Activated T-helper 1 cell treated with anti-CD3 and anti-CD28 coated beads, Interleukin-12 subunit alpha, Interleukin-12 subunit beta, Interleukin-2, Interleukin-4 antibody, amounts not matched to agents 30 ng/mL and 10 ng/mL and 1 ng/mL, durations not matched to agents 14 hours and 24 hours and 36 hours (primary cell): ENCODE measurements at regions not wholly inside any gene's neighbourhood (a gene's known extent, or its start where the extent isn't known, plus 50 kb on each side); places are given as distances from the start of the nearest gene placed in this dataset.
"Not testable (repeated sequence)": the region's sequence is repeated elsewhere in the genome, so short reads cannot be mapped to it uniquely, and the experiment has no call there.

Source experiments
- DNase-seq: peaks from one replicate; pipeline ENCODE4 v3.0.0; 2021; ENCODE audit warnings: low spot score
- H3K27ac Mint-ChIP-seq: one replicate; pipeline ENCODE4 v1.8.0; 2021; ENCODE audit warnings: mild to moderate bottlenecking, mixed read lengths
- H3K27me3 Mint-ChIP-seq: one replicate; pipeline ENCODE4 v1.8.0; 2022; ENCODE audit warnings: mild to moderate bottlenecking, moderate library complexity, mixed read lengths; ENCODE audit not compliant: insufficient read depth
- H3K36me3 Mint-ChIP-seq: one replicate; pipeline ENCODE4 v1.8.0; 2021; ENCODE audit warnings: low read depth, mixed read lengths
- H3K4me1 Mint-ChIP-seq: one replicate; pipeline ENCODE4 v1.8.0; 2021; ENCODE audit warnings: low read depth, mixed read lengths
- H3K4me3 Mint-ChIP-seq: one replicate; pipeline ENCODE4 v1.8.0; 2021; ENCODE audit warnings: mild to moderate bottlenecking, moderate library complexity, mixed read lengths
- H3K9me3 Mint-ChIP-seq: one replicate; pipeline ENCODE4 v1.8.0; 2021; ENCODE audit warnings: mixed read lengths
- intact Hi-C: fragments of 100-400 bp; cut with micrococcal nuclease; formaldehyde crosslinking; loops from one replicate; pipeline ENCODE4 v1.15.1; 2024

DNA sequence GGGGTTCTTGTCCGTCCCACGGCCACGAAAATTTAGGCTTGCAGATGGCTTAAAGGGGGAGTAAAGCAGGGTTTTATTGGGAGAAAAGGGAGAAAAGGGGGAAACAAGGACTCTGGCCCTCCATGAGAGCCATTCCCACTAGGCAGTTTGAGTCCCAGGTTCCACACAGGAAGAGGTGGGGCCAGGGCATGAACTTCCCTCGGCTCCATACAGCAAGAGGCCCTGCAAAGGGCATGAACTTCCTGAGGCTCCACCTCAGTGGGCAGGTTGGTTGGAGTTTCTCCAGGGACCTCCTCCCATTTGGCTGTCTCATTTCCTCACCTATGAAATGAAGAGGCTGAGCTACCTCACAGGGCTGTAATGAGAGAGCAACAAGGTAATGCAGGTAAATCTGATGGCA, 229.7 kb downstream of the MAT2B start:
- intact Hi-C loops: no loop called here
- Mint-ChIP-seq H3K27me3 (no peaks in the 10 kb centered on the region), H3K4me1 (no peaks in the 10 kb centered on the region), H3K36me3 (no peaks in the 10 kb centered on the region), H3K27ac (no peak overlapping the region), H3K9me3 (no peaks in the 10 kb centered on the region), H3K4me3 (no peak overlapping the region)
- no peak for DNase-seq

DNA sequence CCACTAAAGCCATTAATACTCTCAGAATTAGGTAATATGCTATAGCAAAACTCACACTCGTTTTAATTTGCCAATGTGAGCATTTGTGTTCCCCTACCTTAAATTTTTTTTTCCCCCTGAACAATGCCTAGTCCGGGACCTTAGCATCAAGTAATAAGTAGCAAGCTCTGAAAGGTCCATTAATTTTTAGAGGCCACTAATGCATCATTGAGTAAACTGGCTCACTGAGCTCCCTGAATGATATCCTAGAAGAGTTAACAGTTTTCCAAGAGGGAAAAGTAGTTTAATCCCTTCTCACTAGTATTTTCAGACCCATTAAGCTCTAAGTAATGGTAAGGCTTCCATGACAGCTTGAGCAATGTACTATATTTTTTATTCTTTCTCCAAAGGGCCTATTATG, 242.2 kb downstream of the MAT2B start:
- Mint-ChIP-seq H3K9me3 (no peaks in the 10 kb centered on the region), H3K4me3 (no peak overlapping the region), H3K27me3 (no peaks in the 10 kb centered on the region), H3K27ac (no peak overlapping the region), H3K36me3 (no peaks in the 10 kb centered on the region), H3K4me1 (no peaks in the 10 kb centered on the region)
- intact Hi-C loops: no loop called here
- no peak for DNase-seq

DNA sequence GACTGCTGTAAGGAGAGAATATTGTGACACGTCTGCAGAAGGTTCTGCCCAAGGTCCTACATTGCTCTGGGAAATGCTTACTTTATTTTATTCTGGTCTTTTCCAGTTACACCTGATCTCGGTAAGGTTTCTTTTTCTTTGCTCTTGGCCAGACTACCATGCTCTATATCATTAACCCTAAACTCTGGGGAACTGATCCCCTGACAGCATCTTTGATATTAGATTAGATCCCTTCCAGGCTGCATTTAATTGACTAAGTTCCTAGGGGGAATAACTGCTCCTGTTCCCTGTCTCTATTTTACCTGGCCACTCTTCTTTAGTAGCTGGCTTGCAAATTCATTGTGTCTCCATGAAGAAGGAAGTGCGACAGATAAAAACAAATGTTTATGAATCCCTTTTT, 243.5 kb downstream of the MAT2B start:
- no peak for DNase-seq
- intact Hi-C loops: no loop called here
- H3K27ac Mint-ChIP-seq: no peak overlapping the region
- H3K4me1 Mint-ChIP-seq: no peaks in the 10 kb centered on the region
- no peaks in the 10 kb centered on the region for H3K27me3 Mint-ChIP-seq
- H3K36me3 Mint-ChIP-seq: no peaks in the 10 kb centered on the region
- no peak overlapping the region for H3K4me3 Mint-ChIP-seq
- H3K9me3 Mint-ChIP-seq: no peaks in the 10 kb centered on the region

DNA sequence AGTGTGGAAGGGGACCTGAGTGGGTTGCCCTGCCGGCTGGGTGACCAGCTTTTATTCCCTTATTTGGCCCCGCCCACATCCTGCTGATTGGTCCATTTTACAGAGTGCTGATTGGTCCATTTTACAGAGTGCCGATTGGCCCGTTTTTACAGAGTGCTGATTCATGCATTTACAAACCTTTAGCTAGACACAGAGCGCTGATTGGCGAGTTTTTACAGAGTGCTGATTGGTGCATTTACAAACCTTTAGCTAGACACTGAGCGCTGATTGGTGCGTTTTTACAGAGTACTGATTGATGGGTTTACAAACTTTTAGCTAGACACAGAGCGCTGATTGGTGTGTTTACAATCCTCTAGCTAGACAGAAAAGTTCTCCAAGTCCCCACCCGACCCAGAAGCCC, 245.0 kb downstream of the MAT2B start:
- H3K9me3 Mint-ChIP-seq, H3K27me3 Mint-ChIP-seq, H3K27ac Mint-ChIP-seq, H3K36me3 Mint-ChIP-seq, H3K4me1 Mint-ChIP-seq, H3K4me3 Mint-ChIP-seq, DNase-seq, intact Hi-C loops: not testable (repeated sequence)

DNA sequence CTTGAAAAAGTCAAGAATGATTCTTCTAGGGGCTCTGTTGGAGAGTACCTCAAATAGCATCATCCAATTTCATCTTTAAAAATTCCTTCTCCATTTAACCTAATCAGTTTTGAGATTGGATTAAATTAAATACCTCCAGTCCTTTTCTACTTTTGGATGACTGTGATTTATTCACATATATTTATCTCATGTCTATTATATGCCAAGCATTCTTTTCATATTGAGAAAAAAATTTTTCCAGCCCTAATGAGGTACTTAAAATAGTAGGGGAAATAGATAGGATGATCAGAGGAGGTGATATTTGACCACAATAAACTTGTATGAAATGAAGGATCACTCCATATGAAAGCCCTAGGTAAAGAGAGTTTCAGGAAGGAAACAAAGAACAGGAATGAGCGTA, 250.1 kb downstream of the MAT2B start:
- Mint-ChIP-seq H3K27ac (no peak overlapping the region), H3K27me3 (no peaks in the 10 kb centered on the region), H3K4me1 (no peaks in the 10 kb centered on the region), H3K9me3 (peaks cover 3% of the 10 kb centered on the region), H3K36me3 (no peaks in the 10 kb centered on the region), H3K4me3 (no peak overlapping the region)
- DNase-seq: no peak
- intact Hi-C loops: no loop called here

DNA sequence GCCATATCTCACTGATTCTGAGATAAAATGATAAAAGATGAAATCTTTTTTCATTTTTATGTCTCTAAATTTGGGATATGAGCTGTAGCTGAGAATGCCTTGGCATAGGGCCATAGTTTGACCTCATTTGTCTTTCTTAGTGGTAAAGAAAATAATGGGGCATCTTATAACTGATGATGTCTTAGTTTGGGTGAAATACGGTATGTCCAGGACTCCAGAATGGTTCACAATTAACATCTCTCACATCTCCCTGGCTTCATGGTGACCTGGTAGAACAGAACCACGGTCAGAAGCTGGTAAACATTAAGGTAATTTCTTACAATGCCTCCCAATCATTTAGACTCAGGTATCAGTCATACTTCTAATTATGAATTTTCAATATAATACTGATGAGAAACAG, 250.8 kb downstream of the MAT2B start:
- Mint-ChIP-seq H3K27ac (no peak overlapping the region), H3K4me1 (no peaks in the 10 kb centered on the region), H3K36me3 (no peaks in the 10 kb centered on the region), H3K27me3 (no peaks in the 10 kb centered on the region), H3K9me3 (peaks cover 3% of the 10 kb centered on the region), H3K4me3 (no peak overlapping the region)
- no peak for DNase-seq
- intact Hi-C loops: no loop called here

DNA sequence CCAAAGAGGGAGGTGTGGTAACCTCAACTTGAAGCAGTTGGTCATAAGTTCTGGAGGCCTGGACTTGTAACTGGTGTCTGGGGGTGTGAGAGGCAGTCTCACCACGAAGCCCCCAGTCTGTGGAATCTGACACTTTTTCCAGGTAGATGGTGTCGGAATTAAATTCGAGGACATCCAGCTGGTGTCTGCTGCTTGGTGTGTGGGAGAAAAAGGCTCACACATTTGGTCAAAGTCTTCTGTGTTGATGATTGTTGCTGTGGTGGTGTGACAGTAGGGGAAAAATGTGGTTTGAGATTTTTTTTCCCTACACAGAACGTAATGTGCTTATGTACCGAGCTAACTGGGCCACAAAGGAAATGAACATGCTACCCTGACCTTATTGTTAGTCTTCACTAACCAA, 251.9 kb downstream of the MAT2B start:
- intact Hi-C loops: no loop called here
- H3K4me1 Mint-ChIP-seq: no peaks in the 10 kb centered on the region
- no peaks in the 10 kb centered on the region for H3K36me3 Mint-ChIP-seq
- H3K9me3 Mint-ChIP-seq: peaks cover 3% of the 10 kb centered on the region
- H3K27me3 Mint-ChIP-seq: no peaks in the 10 kb centered on the region
- H3K27ac Mint-ChIP-seq: no peak overlapping the region
- no peak overlapping the region for H3K4me3 Mint-ChIP-seq
- DNase-seq: no peak

DNA sequence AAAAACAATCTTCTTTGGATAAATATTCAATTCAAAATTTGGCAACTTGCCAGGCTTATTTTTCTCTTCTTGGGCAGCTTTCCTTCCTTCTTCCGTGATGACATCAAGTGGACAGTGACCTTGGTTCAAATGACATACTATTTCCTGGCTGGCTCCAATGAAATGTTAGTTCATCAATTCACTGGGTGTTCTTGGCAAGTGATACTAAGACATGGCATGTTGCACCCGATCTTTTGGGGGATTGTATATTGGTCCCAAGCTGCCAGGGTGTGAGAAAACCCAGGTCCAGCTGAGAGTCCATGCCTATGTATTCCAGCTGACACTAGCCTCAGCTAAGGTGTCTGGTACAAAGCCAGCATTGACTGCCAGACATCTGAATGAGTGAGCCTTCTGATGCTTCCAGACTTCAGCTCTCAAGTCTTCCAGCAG, 252.9 kb downstream of the MAT2B start:
- Mint-ChIP-seq H3K9me3 (peaks cover 3% of the 10 kb centered on the region), H3K4me3 (no peak overlapping the region), H3K36me3 (no peaks in the 10 kb centered on the region), H3K4me1 (no peaks in the 10 kb centered on the region), H3K27me3 (no peaks in the 10 kb centered on the region), H3K27ac (no peak overlapping the region)
- DNase-seq: no peak
- intact Hi-C loops: no loop called here

DNA sequence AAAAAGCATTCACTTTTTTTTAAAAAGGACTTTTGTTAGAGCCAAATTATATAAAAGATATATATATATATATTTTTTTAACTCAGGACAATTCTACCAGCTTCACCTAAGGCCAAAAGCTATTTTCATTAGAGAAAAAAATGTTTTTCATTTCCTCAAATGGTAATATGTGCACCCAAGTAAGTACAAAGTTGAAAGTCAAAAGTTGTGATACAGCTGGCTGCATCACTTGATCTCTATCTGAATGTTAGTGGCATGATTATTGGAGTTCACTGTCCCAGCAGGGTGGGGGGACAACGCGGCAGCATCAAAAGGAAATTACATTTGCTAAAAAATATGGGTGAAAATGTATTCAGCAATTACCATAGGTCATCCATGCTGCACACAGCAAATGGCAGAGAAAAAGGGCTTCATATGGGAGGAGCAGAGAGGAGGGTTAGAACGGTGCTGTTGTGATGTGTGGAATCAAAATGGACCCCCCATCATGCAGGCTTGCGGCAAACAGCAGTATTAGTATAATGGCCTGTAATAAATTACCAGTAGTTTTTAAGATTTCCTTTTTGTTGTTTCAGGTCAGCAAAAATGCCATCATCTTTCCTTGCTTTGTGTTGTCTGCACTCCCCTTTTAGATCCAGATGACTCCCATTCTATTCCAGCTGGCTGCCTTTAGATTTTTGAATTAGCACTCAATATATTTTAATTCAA, 253.7 kb downstream of the MAT2B start:
- Mint-ChIP-seq H3K36me3 (no peaks in the 10 kb centered on the region), H3K4me3 (no peak overlapping the region), H3K27me3 (no peaks in the 10 kb centered on the region), H3K4me1 (no peaks in the 10 kb centered on the region), H3K27ac (no peak overlapping the region), H3K9me3 (peaks cover 3% of the 10 kb centered on the region)
- intact Hi-C loops: no loop called here
- no peak for DNase-seq

DNA sequence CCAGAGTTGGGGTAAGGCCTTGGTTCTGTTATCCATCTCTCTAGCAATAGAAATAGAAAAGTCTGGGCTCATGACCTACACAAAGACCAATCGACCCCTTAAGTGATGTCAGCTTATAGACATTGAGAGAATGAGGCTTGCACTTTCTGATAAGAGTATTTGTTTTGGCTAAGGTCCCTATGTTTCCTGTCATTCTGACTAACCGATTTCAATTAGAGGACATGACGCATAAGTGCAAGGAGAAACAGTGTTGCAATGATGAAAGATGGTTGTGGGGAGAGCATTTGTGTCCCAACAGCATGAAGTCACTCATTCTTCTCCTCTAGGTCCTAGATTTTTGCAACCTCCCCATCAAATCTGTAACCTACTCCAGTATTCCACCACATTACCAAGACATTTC, 255.1 kb downstream of the MAT2B start:
- H3K9me3 Mint-ChIP-seq: peaks cover 3% of the 10 kb centered on the region
- no peak for DNase-seq
- no peaks in the 10 kb centered on the region for H3K36me3 Mint-ChIP-seq
- no peaks in the 10 kb centered on the region for H3K4me1 Mint-ChIP-seq
- no peaks in the 10 kb centered on the region for H3K27me3 Mint-ChIP-seq
- intact Hi-C loops: no loop called here
- no peak overlapping the region for H3K27ac Mint-ChIP-seq
- H3K4me3 Mint-ChIP-seq: no peak overlapping the region

DNA sequence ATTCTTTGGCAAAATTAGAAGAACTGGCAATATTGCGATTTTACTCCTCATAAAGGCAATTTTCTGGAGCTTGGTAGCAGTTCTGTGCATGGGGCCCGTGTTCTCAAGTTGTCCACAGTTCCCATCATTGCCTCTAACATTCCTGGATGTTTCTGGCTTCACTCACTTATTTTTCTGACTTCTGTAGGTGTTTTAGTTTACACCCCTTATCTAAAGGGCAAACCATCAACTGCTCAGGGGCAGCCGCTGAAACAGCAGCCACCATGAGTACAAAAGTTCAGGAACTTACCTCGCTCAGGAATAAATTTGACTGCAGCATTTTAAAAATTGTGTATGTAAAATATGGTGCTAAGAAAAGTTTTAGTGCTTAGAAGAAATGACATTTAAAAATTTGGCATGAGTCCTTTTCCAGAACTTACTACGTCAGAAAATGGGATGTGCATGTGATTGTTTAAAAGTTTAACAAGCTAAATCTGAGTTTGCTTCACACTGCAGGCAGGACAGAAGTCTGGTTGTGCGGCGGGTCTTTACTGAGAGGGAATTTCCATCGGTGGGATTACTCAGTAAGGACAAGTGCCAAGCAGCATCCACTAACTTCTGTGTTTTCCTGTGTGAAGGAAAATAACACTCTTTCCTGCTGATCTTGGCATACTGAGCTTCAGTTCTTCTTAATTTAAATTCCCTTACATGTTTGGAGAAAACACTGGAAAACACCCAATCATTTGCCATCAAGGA, 261.7 kb downstream of the MAT2B start:
- Mint-ChIP-seq H3K27me3 (no peaks in the 10 kb centered on the region), H3K36me3 (no peaks in the 10 kb centered on the region), H3K4me1 (no peaks in the 10 kb centered on the region), H3K27ac (no peak overlapping the region), H3K9me3 (no peaks in the 10 kb centered on the region), H3K4me3 (no peak overlapping the region)
- intact Hi-C loops: no loop called here
- no peak for DNase-seq

DNA sequence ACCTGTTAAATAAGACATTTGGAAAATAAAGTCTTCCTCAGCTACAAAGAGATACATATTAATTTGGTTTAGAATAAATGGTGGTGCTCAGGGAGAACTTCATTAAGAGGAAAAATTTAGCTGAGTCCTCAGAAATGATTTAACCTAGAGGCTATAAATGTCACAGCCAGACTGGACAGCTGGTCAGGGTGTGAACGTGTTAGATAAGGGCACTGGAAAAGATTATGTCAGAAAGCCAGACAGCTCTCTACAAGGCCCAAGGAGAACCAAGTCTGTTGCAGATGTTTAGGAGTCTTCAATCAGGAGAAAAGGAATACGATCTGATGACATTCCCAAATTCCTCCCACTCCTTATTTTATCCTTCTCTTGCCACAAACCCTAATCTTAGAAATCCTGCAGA, 265.2 kb downstream of the MAT2B start:
- H3K36me3 Mint-ChIP-seq: no peaks in the 10 kb centered on the region
- H3K4me3 Mint-ChIP-seq: no peak overlapping the region
- no peaks in the 10 kb centered on the region for H3K27me3 Mint-ChIP-seq

DNA sequence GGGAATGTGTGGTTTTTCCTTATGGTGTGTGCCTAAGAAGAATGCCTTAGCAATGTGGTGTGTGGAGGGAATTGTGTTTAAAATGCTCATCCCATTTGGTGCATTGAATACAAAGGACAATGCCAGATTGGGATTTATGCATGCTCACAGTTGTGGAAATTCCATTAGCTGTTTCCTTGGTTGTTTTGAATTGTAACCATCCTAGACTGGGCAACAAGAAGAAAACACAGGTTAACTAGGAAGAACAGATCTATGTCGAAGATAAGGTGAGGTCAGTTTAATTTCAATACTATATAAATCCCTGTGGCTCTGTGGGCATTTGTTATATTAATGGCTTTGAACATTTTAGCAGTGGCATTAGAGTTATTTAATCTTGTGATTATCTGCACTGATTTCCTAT, 266.8 kb downstream of the MAT2B start:
- Mint-ChIP-seq H3K36me3 (no peaks in the 10 kb centered on the region), H3K4me3 (no peak overlapping the region), H3K9me3 (no peaks in the 10 kb centered on the region), H3K27me3 (no peaks in the 10 kb centered on the region), H3K27ac (no peak overlapping the region), H3K4me1 (no peaks in the 10 kb centered on the region)
- DNase-seq: no peak
- intact Hi-C loops: no loop called here

More for the DNA sequence above, 265.2 kb downstream of the MAT2B start:
- H3K27ac Mint-ChIP-seq: no peak overlapping the region
- intact Hi-C loops: no loop called here
- no peak for DNase-seq
- H3K9me3 Mint-ChIP-seq: no peaks in the 10 kb centered on the region
- H3K4me1 Mint-ChIP-seq: no peaks in the 10 kb centered on the region
